ENCODE measurements at regions not wholly inside any gene's neighbourhood (a gene's known extent, or its start where the extent isn't known, plus 50 kb on each side); places are given as distances from the start of the nearest gene placed in this dataset.

GRCh38 chr11:39724404-39724803 lies 1735.0 kb downstream of the LRRC4C start:
- H4K20me1 ChIP-seq (ENCODE audit: control insufficient read depth, insufficient read depth): no peaks in the 10 kb centered on the region
- ChIA-PET SMC1A (ENCODE audit: uncharacterized antibody, unreplicated experiment) (no interaction called here), RAD21 (ENCODE audit: unreplicated experiment) (no interaction called here), POLR2A (no interaction called here), CTCF (no interaction called here)
- FAIRE-seq (no peak), ATAC-seq (no peak), DNase-seq (ENCODE audit: low read depth, low spot score) (no peak)
- in situ Hi-C loops (cut with MboI): no loop called here
- no peak overlapping the region for H3K27ac ChIP-seq (ENCODE audit: control insufficient read depth, insufficient read depth)
- H3K9me3 ChIP-seq (replicated peaks; ENCODE audit: control insufficient read depth, insufficient read depth, low read length): no peaks in the 10 kb centered on the region
- intact Hi-C loops (cut with micrococcal nuclease; ENCODE audit: unreplicated experiment): no loop called here
- H3K4me3 ChIP-seq: no peak overlapping the region
- 20% methylated on average over 4 of the region's 4 CpGs for WGBS (ENCODE audit: insufficient coverage, insufficient replicate concordance, low lambda C conversion rate, missing lambda C conversion rate)
- no peak overlapping the region for H2AFZ ChIP-seq (ENCODE audit: control insufficient read depth, low read depth, low read length)
- no peaks in the 10 kb centered on the region for H3K79me2 ChIP-seq (ENCODE audit: control insufficient read depth, insufficient read depth, low read length)
- no peaks in the 10 kb centered on the region for H3K27me3 ChIP-seq (replicated peaks in 1 of 2; ENCODE audit: control insufficient read depth in 2 of 2, insufficient read depth in 2 of 2, low read length in 1 of 2)
- H3K36me3 ChIP-seq (ENCODE audit: control insufficient read depth in 2 of 2, insufficient read depth in 2 of 2, low read length in 1 of 2): no peaks in the 10 kb centered on the region
- H3K4me2 ChIP-seq (ENCODE audit: control insufficient read depth, insufficient read depth): no peak overlapping the region
- H3K9ac ChIP-seq (ENCODE audit: control insufficient read depth, insufficient read depth, low read length): no peak overlapping the region
- H3K4me1 ChIP-seq (ENCODE audit: control insufficient read depth, insufficient read depth, low read length): no peaks in the 10 kb centered on the region
- BruUV-seq (replicated peaks): no TSS peak
- TF ChIP-seq HDGF (IDR thresholded peaks at IDR 0.05) (no peak), ETV6 (conservative IDR thresholded peaks at IDR 0.05 in 1 of 2, IDR thresholded peaks at IDR 0.05 in 1 of 2; ENCODE audit: borderline replicate concordance in 1 of 2, low read depth in 1 of 2) (no peak), IRF5 (IDR thresholded peaks at IDR 0.05; ENCODE audit: borderline replicate concordance) (no peak), E4F1 (IDR thresholded peaks at IDR 0.05; ENCODE audit: borderline replicate concordance, partially characterized antibody) (no peak), STAT3 (IDR thresholded peaks at IDR 0.05; ENCODE audit: low read depth, low read length) (no peak), ZBTB40 (IDR thresholded peaks at IDR 0.05; ENCODE audit: borderline replicate concordance) (no peak), SKIL (IDR thresholded peaks at IDR 0.05; ENCODE audit: low read depth, poor library complexity, severe bottlenecking) (no peak), USF1 (IDR thresholded peaks at IDR 0.05; ENCODE audit: borderline replicate concordance, extremely low read length, insufficient read depth, low read depth, low read length) (no peak), GABPA (IDR thresholded peaks at IDR 0.05; ENCODE audit: low read depth) (no peak), SMC3 (IDR thresholded peaks at IDR 0.05; ENCODE audit: borderline replicate concordance, low read length) (no peak), SRF (IDR thresholded peaks at IDR 0.05; ENCODE audit: low read depth in 2 of 2, low read length in 2 of 2) (no peak)
